ENCODE measurements at regions not wholly inside any gene's neighbourhood (a gene's known extent, or its start where the extent isn't known, plus 50 kb on each side); places are given as distances from the start of the nearest gene placed in this dataset.
"Not testable (repeated sequence)": the region's sequence is repeated elsewhere in the genome, so short reads cannot be mapped to it uniquely, and the experiment has no call there.

DNA sequence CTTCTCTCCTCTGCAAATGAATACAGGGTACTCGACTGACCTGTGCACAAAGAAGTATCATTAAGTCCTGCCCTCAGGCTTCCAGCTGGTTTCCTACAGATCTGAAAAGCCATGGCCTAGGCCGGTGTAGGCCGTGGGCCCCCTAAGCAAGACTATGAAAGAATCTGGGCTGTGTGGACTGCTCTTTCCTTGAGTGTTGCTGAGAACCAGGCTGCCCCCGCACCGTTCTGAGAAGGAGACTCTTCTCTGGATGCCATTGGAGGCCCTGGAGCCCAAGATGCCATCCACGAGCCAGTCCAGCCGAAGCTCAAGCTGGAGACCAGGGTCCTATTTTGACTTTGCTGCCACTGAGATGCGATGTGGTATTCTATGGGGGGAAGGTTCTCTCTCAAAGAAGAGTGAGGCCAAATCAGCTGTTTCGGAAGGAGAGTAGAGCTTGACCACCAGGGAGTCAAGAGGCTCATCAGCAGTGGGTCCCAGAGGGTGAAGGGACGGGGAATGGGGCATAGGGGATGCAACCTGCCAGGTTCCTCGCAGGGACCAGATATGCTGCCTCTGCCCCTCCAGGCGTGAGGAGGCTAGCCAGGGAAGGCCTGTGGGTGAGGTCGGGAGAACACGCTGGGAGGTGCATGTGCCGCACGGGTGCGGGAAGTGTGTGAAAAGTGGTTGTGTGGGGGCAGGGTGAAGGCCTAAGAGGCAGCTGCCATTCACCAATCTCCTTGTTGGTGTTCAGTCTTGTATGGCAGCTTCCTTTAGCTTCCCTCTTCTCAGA lies 96.4 kb upstream of the B3GAT1 start:
- no peak for DNase-seq

- DNase-seq: no peak
These were observed 94.0 kb upstream of the B3GAT1 start for GRCh38 chr11:134506046-134506445.

DNA sequence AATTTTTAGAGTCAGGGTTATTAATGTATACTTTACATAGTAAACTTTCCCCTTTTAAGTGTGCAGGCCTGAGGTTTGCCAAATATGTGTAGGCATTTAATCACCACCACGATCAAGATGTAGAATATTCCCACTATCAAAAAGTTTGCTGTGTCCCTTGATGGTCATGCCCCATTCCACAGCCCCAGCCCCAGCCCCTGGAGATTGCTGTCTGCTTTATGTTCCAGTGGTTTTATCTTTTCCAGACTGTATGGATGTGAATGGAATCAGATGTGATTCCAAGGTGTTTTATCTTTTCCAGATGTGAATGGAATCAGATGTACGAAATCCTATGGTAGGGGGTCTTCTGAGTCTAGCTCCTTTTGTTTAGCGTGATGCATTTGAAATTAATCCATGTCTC lies 93.1 kb upstream of the B3GAT1 start:
- DNase-seq: no peak

- no peak for DNase-seq
These were observed 92.3 kb upstream of the B3GAT1 start for GRCh38 chr11:134504146-134504905.

GRCh38 chr11:134503596-134503995 lies 91.6 kb upstream of the B3GAT1 start:
- DNase-seq: no peak

- DNase-seq: no peak
These were observed 91.1 kb upstream of the B3GAT1 start for GRCh38 chr11:134503100-134503499.

- DNase-seq: no peak
These were observed 90.1 kb upstream of the B3GAT1 start for GRCh38 chr11:134502153-134502550.

GRCh38 chr11:134501406-134502152 lies 89.5 kb upstream of the B3GAT1 start:
- DNase-seq: no peak

- DNase-seq: no peak
These were observed 88.6 kb upstream of the B3GAT1 start for GRCh38 chr11:134500621-134501020.

DNA sequence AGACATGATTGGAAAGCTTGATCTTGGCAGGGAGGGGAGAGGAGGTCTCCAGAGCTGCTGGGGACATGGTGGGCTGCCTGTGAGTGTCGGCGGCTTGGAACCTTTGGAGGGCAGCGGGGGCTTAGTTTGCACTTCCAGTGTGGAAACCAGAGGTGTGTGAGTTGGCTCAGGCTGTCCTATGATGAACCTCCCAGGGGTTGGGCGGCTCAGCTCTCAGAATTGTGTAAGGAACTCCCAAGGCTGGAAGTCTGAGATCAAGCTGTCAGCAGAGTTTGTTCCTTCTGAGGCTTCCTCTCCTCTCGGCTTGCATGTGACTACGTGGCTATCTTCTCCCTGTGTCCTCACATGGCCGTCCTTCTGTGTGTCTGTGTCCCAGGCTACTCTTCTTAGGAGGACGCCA lies 87.9 kb upstream of the B3GAT1 start:
- DNase-seq: no peak

DNA sequence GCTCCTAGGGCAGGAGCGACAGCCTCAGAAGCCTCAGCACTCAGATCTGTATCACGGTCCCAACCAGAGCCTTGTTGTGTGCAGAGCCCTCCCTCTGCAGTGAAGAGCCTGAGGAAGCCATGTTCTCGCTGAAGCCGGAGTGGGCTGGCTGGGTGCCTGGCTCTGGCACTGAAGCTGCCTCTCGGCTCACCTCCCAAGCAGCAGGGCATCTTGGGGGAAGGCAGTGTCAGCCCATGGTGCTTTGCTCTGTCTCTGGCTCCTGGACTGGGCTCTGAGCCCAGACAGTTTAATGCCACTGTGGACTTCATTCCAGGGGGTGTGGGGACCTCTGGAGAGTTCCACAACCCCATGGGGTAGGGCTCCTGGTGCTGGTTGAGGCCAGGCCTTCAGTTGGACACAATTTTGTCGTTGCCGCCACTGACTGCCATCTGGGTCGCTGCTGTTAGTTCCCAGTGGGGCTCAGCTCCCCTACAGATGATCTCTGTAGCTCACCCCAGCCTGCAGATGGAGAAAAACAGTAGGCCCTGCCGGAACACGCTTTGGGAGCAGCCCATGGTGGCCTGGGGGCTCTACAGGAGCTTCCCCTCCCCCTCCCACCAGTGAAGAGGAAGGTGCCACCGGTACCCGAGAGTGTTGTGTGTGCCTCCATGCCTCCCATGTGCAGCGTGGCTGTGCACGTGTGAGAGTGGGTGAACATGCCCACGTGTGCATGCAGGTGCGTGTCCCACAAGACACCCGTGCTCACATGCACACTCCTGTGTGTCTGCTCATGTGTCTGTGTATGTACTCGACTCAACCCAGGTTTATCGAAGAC lies 86.5 kb upstream of the B3GAT1 start:
- DNase-seq: no peak

DNA sequence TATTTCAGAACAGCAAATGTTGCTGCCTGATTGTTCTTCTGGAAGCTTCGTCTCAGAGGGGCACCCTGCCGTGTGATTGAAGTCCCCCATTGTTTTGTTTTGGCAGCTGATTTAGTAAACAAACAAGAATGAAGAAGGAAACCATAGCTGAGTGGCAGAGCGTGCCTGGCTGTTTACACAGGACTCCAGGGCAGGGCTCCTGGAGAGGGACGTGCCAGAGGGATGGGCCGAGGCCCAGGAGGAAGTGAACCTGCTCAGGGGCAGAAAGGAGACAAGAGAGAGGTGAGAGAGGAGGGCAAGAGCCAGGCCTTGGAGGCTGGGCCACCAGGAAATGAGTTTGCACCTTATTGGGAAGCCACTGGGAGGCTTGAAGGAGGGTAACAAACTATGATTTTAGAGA lies 85.5 kb upstream of the B3GAT1 start:
- DNase-seq: no peak

- not testable (repeated sequence) for DNase-seq
These were observed 84.0 kb upstream of the B3GAT1 start for GRCh38 chr11:134496058-134496457.

DNA sequence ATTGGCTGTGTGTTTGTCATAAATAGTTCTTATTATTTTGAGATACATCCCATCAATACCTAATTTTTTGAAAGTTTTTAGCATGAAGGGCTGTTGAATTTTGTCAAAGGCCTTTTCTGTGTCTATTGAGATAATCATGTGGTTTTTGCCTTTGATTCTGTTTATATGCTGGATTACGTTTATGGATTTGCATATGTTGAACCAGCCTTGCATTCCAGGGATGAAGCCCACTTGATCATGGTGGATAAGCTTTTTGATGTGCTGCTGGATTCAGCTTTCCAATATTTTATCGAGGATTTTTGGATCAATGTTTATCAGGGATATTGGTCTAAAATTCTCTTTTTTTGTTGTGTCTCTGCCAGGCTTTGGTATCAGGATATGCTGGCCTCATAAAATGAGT lies 82.4 kb upstream of the B3GAT1 start:
- not testable (repeated sequence) for DNase-seq

DNA sequence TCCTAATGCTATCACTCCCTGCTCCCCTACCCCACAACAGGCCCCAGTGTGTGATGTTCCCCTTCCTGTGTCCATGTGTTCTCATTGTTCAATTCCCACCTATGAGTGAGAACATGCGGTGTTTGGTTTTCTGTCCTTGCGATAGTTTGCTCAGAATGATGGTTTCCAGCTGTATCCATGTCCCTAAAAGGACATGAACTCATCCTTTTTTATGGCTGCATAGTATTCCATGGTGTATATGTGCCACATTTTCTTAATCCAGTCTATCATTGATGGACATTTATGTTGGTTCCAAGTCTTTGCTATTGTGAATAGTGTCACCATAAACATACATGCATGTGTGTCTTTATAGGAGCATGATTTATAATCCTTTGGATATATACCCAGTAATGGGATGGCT lies 80.4 kb upstream of the B3GAT1 start:
- DNase-seq: not testable (repeated sequence)

DNA sequence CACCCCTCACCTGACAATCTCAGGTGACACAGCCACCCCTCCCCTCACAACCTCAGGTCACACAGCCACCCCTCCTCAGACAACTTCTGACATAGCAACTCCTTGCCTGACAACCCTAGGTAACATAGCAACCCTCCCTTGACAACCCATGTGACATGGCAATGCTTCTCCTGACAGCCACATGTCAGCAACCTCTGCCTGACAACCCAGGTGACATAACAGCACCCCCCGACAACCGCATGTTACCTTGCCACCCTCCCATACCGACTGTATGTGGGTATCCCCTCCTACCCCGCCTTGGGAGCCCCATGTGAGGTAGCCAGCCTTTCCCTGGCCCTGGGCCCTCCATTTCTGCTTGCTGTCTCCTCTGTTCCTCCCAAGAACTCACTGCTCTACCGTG lies 77.7 kb upstream of the B3GAT1 start:
- DNase-seq: no peak

- DNase-seq: no peak
These were observed 76.9 kb upstream of the B3GAT1 start for GRCh38 chr11:134488913-134489312.

DNA sequence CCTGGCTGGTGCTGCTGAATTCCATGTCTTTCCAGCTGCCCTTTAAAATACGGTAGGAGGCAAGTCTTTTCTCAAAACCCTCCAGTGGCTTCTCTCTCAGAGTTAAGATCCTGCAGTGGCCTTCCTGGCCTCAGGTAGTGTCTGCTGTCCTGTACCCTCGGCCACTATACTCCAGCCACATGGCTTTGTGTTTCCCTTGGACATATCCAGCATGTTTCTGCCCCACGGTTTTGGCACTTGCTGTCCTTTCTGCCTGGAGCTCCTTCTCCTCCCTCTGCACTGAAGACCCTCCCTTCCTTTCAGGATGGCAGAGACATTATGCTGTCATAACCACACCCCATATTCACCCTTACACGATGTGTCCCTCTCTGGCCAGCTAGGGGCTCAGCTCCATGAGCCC lies 76.5 kb upstream of the B3GAT1 start:
- DNase-seq: no peak

DNA sequence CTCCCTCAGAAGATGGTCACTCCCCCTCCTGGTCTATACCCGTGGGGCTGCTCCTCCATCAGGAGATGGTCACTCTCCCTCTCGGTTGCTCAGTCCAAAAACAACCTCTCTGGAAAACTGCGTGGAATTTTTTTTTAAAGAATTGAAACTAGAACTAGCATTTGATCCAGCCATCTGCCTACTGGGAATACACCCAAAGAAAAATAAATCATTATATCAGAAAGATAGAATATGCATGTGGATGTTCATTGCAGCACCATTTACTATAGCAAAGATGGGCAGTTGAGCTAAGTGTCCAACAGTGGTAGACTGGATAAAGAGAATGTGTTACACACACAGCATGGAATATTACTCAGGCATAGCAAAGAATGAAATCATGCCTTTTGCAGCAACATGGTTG lies 75.7 kb upstream of the B3GAT1 start:
- DNase-seq: no peak

DNA sequence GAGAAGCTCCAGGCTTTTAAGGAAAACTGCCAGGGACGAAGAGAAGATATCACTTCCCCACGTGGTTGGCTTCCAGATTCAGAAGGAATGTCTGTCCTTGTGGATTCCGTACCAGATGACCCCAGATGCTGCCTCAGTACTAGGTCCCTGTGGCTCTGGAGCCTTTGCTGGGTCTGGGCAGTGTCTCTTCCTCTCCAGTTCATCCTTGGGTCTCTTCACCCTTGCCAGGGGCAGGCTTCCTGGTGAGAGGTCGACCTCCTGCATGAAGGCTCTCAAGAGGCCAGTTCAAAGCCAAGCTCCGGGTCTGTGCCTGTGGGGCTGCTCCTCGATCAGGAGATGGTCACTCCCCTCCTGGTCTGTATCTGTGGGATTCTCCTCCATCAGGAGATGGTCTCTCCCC lies 74.7 kb upstream of the B3GAT1 start:
- DNase-seq: no peak

- DNase-seq: no peak
These were observed 74.1 kb upstream of the B3GAT1 start for GRCh38 chr11:134486106-134486505.

- no peak for DNase-seq
These were observed 73.3 kb upstream of the B3GAT1 start for GRCh38 chr11:134485316-134485715.

DNA sequence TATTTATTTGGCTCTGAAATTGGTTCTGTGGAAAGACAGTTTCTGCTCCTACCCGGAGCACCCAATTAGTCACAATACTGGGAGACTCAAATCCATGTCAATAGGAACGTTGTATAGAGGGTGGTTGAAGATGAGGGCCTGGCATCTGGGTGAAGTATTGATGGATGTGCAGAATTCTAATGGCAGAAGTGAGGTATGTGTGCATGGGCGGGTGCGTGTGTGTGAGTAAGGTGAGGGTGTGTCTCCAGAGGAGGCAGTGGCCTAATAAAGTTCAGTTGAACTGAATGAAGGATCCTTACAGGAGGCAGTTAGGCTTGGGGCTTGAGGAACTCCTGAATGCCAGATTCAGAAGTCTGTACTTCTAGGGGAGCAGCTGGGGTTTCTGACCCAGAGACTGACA lies 71.8 kb upstream of the B3GAT1 start:
- DNase-seq: no peak
